Liver (tissue), 8 donors: ENCODE measurements at regions not wholly inside any gene's neighbourhood (a gene's known extent, or its start where the extent isn't known, plus 50 kb on each side); places are given as distances from the start of the nearest gene placed in this dataset.

Source experiments
- DNase-seq: peaks from one replicate; pipeline ENCODE4 v3.0.0-alpha.2; 2017; ENCODE audit warnings: low spot score
- H3K27ac ChIP-seq, 2 donors: one replicate each; pipeline ENCODE4 v1.7.0; 2013; ENCODE audit warnings: inconsistent platforms in 2 of 2, low read length in 2 of 2, control low read depth in 1 of 2, low read depth in 1 of 2, mild to moderate bottlenecking in 1 of 2
- H3K27me3 ChIP-seq, 4 donors: one replicate each; pipeline versions ENCODE4 v1.6.1 to v1.7.0; 2013; ENCODE audit warnings: low read length in 3 of 4, inconsistent platforms in 1 of 4, mild to moderate bottlenecking in 1 of 4, moderate library complexity in 1 of 4; ENCODE audit not compliant: control insufficient read depth in 4 of 4, insufficient read depth in 4 of 4
- H3K36me3 ChIP-seq, 4 donors: one replicate each; pipeline versions ENCODE4 v1.6.1 to v1.7.0; 2013; ENCODE audit warnings: low read length in 3 of 4, mild to moderate bottlenecking in 3 of 4, low read depth in 1 of 4, moderate library complexity in 1 of 4; ENCODE audit not compliant: control insufficient read depth in 4 of 4, insufficient read depth in 3 of 4
- H3K4me1 ChIP-seq, 4 donors: one replicate each; pipeline versions ENCODE4 v1.6.1 to v1.7.0; 2013; ENCODE audit warnings: low read length in 3 of 4, mild to moderate bottlenecking in 3 of 4, moderate library complexity in 1 of 4; ENCODE audit not compliant: control insufficient read depth in 4 of 4, insufficient read depth in 4 of 4
- H3K4me3 ChIP-seq, 3 donors: one replicate each; pipeline versions ENCODE4 v1.6.1 to v1.7.0; 2013; ENCODE audit warnings: low read length in 3 of 3, control low read depth in 1 of 3, low read depth in 1 of 3, mild to moderate bottlenecking in 1 of 3
- H3K9ac ChIP-seq, 2 donors: one replicate each; pipeline ENCODE4 v1.7.0; 2013; ENCODE audit warnings: low read length in 2 of 2, mild to moderate bottlenecking in 2 of 2, moderate library complexity in 2 of 2, control low read depth in 1 of 2, low read depth in 1 of 2
- H3K9me3 ChIP-seq, 4 donors: one replicate each; pipeline versions ENCODE4 v1.6.1 to v1.7.0; 2013; ENCODE audit warnings: low read length in 3 of 4; ENCODE audit not compliant: control insufficient read depth in 4 of 4
- ATF3 ChIP-seq: IDR thresholded peaks from 2 replicates; pipeline ENCODE4 v1.6.1; 2016; ENCODE audit warnings: antibody characterized with exemption
- CTCF ChIP-seq: fragments of 150-350 bp; IDR thresholded peaks from 2 replicates; pipeline ENCODE4 v1.5.1; 2017; ENCODE audit warnings: improper control_type of control experiment, low read depth, low read length; ENCODE audit not compliant: missing input control
- EGR1 ChIP-seq, 2 donors: IDR thresholded peaks; 2 replicates each; pipeline ENCODE4 v1.6.1; 2016 to 2018; ENCODE audit warnings: antibody characterized with exemption in 2 of 2, low read depth in 2 of 2
- FOXA1 ChIP-seq: IDR thresholded peaks from 2 replicates; pipeline ENCODE4 v1.6.1; 2016; ENCODE audit warnings: antibody characterized with exemption
- FOXA2 ChIP-seq: IDR thresholded peaks from 2 replicates; pipeline ENCODE4 v1.6.1; 2016; ENCODE audit warnings: antibody characterized with exemption
- GABPA ChIP-seq, 2 donors: IDR thresholded peaks in 1 of 2; conservative IDR thresholded peaks in 1 of 2; 2 replicates each; pipeline ENCODE4 v1.6.1; 2016; ENCODE audit warnings: antibody characterized with exemption in 2 of 2, mild to moderate bottlenecking in 1 of 2, moderate library complexity in 1 of 2
- HNF4A ChIP-seq, 2 donors: conservative IDR thresholded peaks; 2 replicates each; pipeline ENCODE4 v1.6.1; 2016; ENCODE audit warnings: antibody characterized with exemption in 2 of 2, mild to moderate bottlenecking in 2 of 2
- HNF4G ChIP-seq: IDR thresholded peaks from 2 replicates; pipeline ENCODE4 v1.6.1; 2016; ENCODE audit warnings: antibody characterized with exemption
- JUND ChIP-seq, 2 donors: IDR thresholded peaks; 2 replicates each; pipeline ENCODE4 v1.6.1; 2016; ENCODE audit warnings: antibody characterized with exemption in 2 of 2
- NR2F2 ChIP-seq: IDR thresholded peaks from 2 replicates; pipeline ENCODE4 v1.6.1; 2016; ENCODE audit warnings: antibody characterized with exemption
- RAD21 ChIP-seq, 2 donors: IDR thresholded peaks; 2 replicates each; pipeline ENCODE4 v1.6.1; 2016; ENCODE audit warnings: antibody characterized with exemption in 2 of 2, mild to moderate bottlenecking in 2 of 2
- RXRA ChIP-seq, 2 donors: IDR thresholded peaks; 2 replicates each; pipeline ENCODE4 v1.6.1; 2017 to 2018; ENCODE audit warnings: antibody characterized with exemption in 2 of 2, mild to moderate bottlenecking in 1 of 2
- SP1 ChIP-seq: IDR thresholded peaks from 2 replicates; pipeline ENCODE4 v1.6.1; 2018; ENCODE audit warnings: antibody characterized with exemption, mild to moderate bottlenecking
- TAF1 ChIP-seq: conservative IDR thresholded peaks from 2 replicates; pipeline ENCODE4 v1.6.1; 2016; ENCODE audit warnings: antibody characterized with exemption, mild to moderate bottlenecking
- YY1 ChIP-seq: IDR thresholded peaks from 2 replicates; pipeline ENCODE4 v1.6.1; 2016; ENCODE audit warnings: antibody characterized with exemption, mild to moderate bottlenecking
- WGBS: extraction: QIAGEN DNeasy Blood & Tissue Kit; methylation state at CpG from one replicate; pipeline ENCODE4 v1.1.7; 2013; 5-methylcytosine and 5-hydroxymethylcytosine counted together
- TF ChIP-seq, protein P1 (sequence below): IDR thresholded peaks from 2 replicates; pipeline ENCODE4 v1.6.1; 2016; ENCODE audit warnings: antibody characterized with exemption, mild to moderate bottlenecking
- TF ChIP-seq, protein P2 (sequence below): IDR thresholded peaks from 2 replicates; pipeline ENCODE4 v1.6.1; 2016; ENCODE audit warnings: antibody characterized with exemption
- TF ChIP-seq, protein P3 (sequence below): IDR thresholded peaks from 2 replicates; pipeline ENCODE4 v1.6.1; 2016; ENCODE audit warnings: antibody characterized with exemption
- donor health status: healthy.
- donor health status: healthy.
- donor health status: healthy.
- donor health status: healthy.
- donor health status: healthy.

GRCh38 chr6:50202766-50203165, 153.0 kb upstream of the DEFB112 start:
- TF ChIP-seq TAF1 (no peak), FOXA2 (no peak), JUND (IDR thresholded peaks at IDR 0.05) (no peak), RAD21 (IDR thresholded peaks at IDR 0.05) (no peak), NR2F2 (no peak), FOXA1 (no peak), HNF4G (no peak), GABPA (IDR thresholded peaks at IDR 0.05 in 1 of 2, conservative IDR thresholded peaks at IDR 0.05 in 1 of 2) (no peak), YY1 (no peak), RXRA (IDR thresholded peaks at IDR 0.05) (no peak), ATF3 (no peak), HNF4A (conservative IDR thresholded peaks at IDR 0.05) (no peak), CTCF (no peak)
- TF ChIP-seq, protein P1, sequence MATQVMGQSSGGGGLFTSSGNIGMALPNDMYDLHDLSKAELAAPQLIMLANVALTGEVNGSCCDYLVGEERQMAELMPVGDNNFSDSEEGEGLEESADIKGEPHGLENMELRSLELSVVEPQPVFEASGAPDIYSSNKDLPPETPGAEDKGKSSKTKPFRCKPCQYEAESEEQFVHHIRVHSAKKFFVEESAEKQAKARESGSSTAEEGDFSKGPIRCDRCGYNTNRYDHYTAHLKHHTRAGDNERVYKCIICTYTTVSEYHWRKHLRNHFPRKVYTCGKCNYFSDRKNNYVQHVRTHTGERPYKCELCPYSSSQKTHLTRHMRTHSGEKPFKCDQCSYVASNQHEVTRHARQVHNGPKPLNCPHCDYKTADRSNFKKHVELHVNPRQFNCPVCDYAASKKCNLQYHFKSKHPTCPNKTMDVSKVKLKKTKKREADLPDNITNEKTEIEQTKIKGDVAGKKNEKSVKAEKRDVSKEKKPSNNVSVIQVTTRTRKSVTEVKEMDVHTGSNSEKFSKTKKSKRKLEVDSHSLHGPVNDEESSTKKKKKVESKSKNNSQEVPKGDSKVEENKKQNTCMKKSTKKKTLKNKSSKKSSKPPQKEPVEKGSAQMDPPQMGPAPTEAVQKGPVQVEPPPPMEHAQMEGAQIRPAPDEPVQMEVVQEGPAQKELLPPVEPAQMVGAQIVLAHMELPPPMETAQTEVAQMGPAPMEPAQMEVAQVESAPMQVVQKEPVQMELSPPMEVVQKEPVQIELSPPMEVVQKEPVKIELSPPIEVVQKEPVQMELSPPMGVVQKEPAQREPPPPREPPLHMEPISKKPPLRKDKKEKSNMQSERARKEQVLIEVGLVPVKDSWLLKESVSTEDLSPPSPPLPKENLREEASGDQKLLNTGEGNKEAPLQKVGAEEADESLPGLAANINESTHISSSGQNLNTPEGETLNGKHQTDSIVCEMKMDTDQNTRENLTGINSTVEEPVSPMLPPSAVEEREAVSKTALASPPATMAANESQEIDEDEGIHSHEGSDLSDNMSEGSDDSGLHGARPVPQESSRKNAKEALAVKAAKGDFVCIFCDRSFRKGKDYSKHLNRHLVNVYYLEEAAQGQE, result no peak
- TF ChIP-seq, protein P2, sequence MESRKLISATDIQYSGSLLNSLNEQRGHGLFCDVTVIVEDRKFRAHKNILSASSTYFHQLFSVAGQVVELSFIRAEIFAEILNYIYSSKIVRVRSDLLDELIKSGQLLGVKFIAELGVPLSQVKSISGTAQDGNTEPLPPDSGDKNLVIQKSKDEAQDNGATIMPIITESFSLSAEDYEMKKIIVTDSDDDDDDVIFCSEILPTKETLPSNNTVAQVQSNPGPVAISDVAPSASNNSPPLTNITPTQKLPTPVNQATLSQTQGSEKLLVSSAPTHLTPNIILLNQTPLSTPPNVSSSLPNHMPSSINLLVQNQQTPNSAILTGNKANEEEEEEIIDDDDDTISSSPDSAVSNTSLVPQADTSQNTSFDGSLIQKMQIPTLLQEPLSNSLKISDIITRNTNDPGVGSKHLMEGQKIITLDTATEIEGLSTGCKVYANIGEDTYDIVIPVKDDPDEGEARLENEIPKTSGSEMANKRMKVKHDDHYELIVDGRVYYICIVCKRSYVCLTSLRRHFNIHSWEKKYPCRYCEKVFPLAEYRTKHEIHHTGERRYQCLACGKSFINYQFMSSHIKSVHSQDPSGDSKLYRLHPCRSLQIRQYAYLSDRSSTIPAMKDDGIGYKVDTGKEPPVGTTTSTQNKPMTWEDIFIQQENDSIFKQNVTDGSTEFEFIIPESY, result no peak
- Histone ChIP-seq H3K9me3 (no peaks in the 10 kb centered on the region), H3K36me3 (no peaks in the 10 kb centered on the region), H3K4me1 (no peaks in the 10 kb centered on the region), H3K27me3 (no peaks in the 10 kb centered on the region), H3K9ac (no peak overlapping the region), H3K4me3 (no peak overlapping the region), H3K27ac (no peak overlapping the region)
- DNase-seq, result no peak

GRCh38 chr6:50211582-50211981, 161.9 kb upstream of the DEFB112 start:
- TF ChIP-seq SP1 (no peak), FOXA2 (no peak), EGR1 (IDR thresholded peaks at IDR 0.05; ENCODE audit: low read depth in 2 of 2) (no peak), HNF4A (conservative IDR thresholded peaks at IDR 0.05) (no peak), GABPA (IDR thresholded peaks at IDR 0.05 in 1 of 2, conservative IDR thresholded peaks at IDR 0.05 in 1 of 2) (no peak), YY1 (no peak), FOXA1 (no peak), JUND (IDR thresholded peaks at IDR 0.05) (no peak), ATF3 (no peak), HNF4G (no peak), TAF1 (no peak), RAD21 (IDR thresholded peaks at IDR 0.05) (no peak), RXRA (IDR thresholded peaks at IDR 0.05) (no peak)
- TF ChIP-seq, protein P1, result no peak
- TF ChIP-seq, protein P2, result no peak
- TF ChIP-seq, protein P3, sequence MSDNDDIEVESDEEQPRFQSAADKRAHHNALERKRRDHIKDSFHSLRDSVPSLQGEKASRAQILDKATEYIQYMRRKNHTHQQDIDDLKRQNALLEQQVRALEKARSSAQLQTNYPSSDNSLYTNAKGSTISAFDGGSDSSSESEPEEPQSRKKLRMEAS, result no peak
- no peak overlapping the region for H3K4me3 ChIP-seq
- WGBS, result 90% methylated on average over 1 of the region's 1 CpG

More at GRCh38 chr6:50211582-50211981, 161.9 kb upstream of the DEFB112 start:
- DNase-seq, result no peak
- no peak overlapping the region for H3K9ac ChIP-seq
- H3K27me3 ChIP-seq, result no peaks in the 10 kb centered on the region
- no peaks in the 10 kb centered on the region for H3K4me1 ChIP-seq
- no peaks in the 10 kb centered on the region for H3K9me3 ChIP-seq
- no peak overlapping the region for H3K27ac ChIP-seq
- no peaks in the 10 kb centered on the region for H3K36me3 ChIP-seq
